SK-N-SH (cell line): ENCODE measurements at regions not wholly inside any gene's neighbourhood (a gene's known extent, or its start where the extent isn't known, plus 50 kb on each side); places are given as distances from the start of the nearest gene placed in this dataset.

Experiments
- CTCF ChIA-PET: fragments of 300-600, 350-600 bp; formaldehyde crosslinking; extraction: SDS; loops from one replicate; lab custom pipeline; 2021; lab: Yijun Ruan, JAX
- POLR2A ChIA-PET: fragments of 350-600 bp; sonication (Branson Sonifier 250); formaldehyde crosslinking; extraction: SDS; loops from one replicate; lab custom pipeline; 2020; ENCODE audit warnings: antibody characterized with exemption, inconsistent platforms; lab: Yijun Ruan, JAX
- DNase-seq: peaks from one replicate; pipeline ENCODE4 v3.0.0; 2012
- H2AFZ ChIP-seq: fragments of 200-600 bp; sonication (generic); 2 replicates; pipeline ENCODE4 v1.8.1; 2016; ENCODE audit warnings: antibody characterized with exemption, mild to moderate bottlenecking, low read depth
- H3F3A ChIP-seq: fragments of 200-600 bp; sonication (generic); replicated peaks from 2 replicates; pipeline ENCODE3; 2016; ENCODE audit warnings: antibody characterized with exemption, mild to moderate bottlenecking; ENCODE audit not compliant: insufficient read depth
- H3K27ac ChIP-seq, 2 experiments: fragments of 200-500 bp in 1 of 2; fragments of 200-600 bp in 1 of 2; sonication (Bioruptor generic) in 1 of 2; sonication (generic), shearing (Covaris generic) in 1 of 2; 2 replicates each; pipeline versions ENCODE4 v1.5.1 to v1.6.1; 2014 to 2016; ENCODE audit warnings: low read depth in 2 of 2, inconsistent platforms in 1 of 2, low read length in 1 of 2, mild to moderate bottlenecking in 1 of 2, mixed read lengths in 1 of 2
- H3K27me3 ChIP-seq: fragments of 200-600 bp; sonication (generic), shearing (Covaris generic); 2 replicates; pipeline ENCODE4 v1.6.1; 2016; ENCODE audit warnings: mixed run types; ENCODE audit not compliant: insufficient read depth
- H3K36me3 ChIP-seq, 2 experiments: fragments of 200-500 bp in 1 of 2; fragments of 200-600 bp in 1 of 2; sonication (Bioruptor generic) in 1 of 2; sonication (generic) in 1 of 2; replicated peaks in 1 of 2; 2 replicates each; pipeline versions ENCODE3 to v1.5.1; 2014 to 2016; ENCODE audit warnings: low read length in 1 of 2, mild to moderate bottlenecking in 1 of 2; ENCODE audit not compliant: insufficient read depth in 2 of 2, control insufficient read depth in 1 of 2
- H3K4me1 ChIP-seq, 2 experiments: fragments of 200-500 bp in 1 of 2; fragments of 200-600 bp in 1 of 2; sonication (Bioruptor generic) in 1 of 2; sonication (generic), shearing (Covaris generic) in 1 of 2; 2 replicates each; pipeline versions ENCODE4 v1.5.1 to v1.6.1; 2014 to 2016; ENCODE audit warnings: low read depth in 1 of 2, low read length in 1 of 2, mixed run types in 1 of 2; ENCODE audit not compliant: insufficient read depth in 2 of 2, control insufficient read depth in 1 of 2
- H3K4me2 ChIP-seq: fragments of 200-600 bp; sonication (generic), shearing (Covaris generic); 2 replicates; pipeline ENCODE4 v1.6.1; 2017; ENCODE audit warnings: mixed run types
- H3K4me3 ChIP-seq, 2 experiments: fragments of 200-500 bp in 1 of 2; fragments of 200-600 bp in 1 of 2; sonication (Bioruptor generic) in 1 of 2; sonication (generic), shearing (Covaris generic) in 1 of 2; 2 replicates each; pipeline versions ENCODE4 v1.5.1 to v1.8.1; 2014 to 2016; ENCODE audit warnings: low read depth in 2 of 2, inconsistent platforms in 1 of 2, low read length in 1 of 2, mild to moderate bottlenecking in 1 of 2, mixed read lengths in 1 of 2, moderate library complexity in 1 of 2
- H3K79me2 ChIP-seq: fragments of 200-600 bp; sonication (generic); 2 replicates; pipeline ENCODE4 v1.8.1; 2017; ENCODE audit warnings: mild to moderate bottlenecking; ENCODE audit not compliant: insufficient read depth
- H3K9ac ChIP-seq: fragments of 200-600 bp; sonication (generic); 2 replicates; pipeline ENCODE4 v1.6.1; 2017; ENCODE audit warnings: mixed run types
- H3K9me2 ChIP-seq: fragments of 200-600 bp; sonication (generic); 2 replicates; pipeline ENCODE4 v1.6.1; 2017; ENCODE audit warnings: mixed run types
- H3K9me3 ChIP-seq: fragments of 200-600 bp; sonication (generic); 2 replicates; pipeline ENCODE4 v1.6.1; 2017; ENCODE audit warnings: mixed run types, mild to moderate bottlenecking, moderate library complexity
- H4K20me1 ChIP-seq: fragments of 200-600 bp; sonication (generic); 2 replicates; pipeline ENCODE4 v1.6.1; 2017; ENCODE audit warnings: mild to moderate bottlenecking, mixed run types; ENCODE audit not compliant: insufficient read depth
- CHD2 ChIP-seq: fragments of 150-350 bp; IDR thresholded peaks from 2 replicates; pipeline ENCODE4 v1.6.1; 2018; ENCODE audit warnings: low read length; ENCODE audit not compliant: partially characterized antibody
- CTCF ChIP-seq: fragments of 200-600 bp; sonication (generic); IDR thresholded peaks from 2 replicates; pipeline ENCODE4 v1.6.1; 2017; ENCODE audit warnings: antibody characterized with exemption, mild to moderate bottlenecking, moderate library complexity
- GATA2 ChIP-seq: sonication (generic); formaldehyde crosslinking; IDR thresholded peaks from 2 replicates; pipeline ENCODE4 v1.5.0; 2020; ENCODE audit warnings: mild to moderate bottlenecking, missing genetic modification reagents
- RXRA ChIP-seq: IDR thresholded peaks from 2 replicates; pipeline ENCODE4 v1.4.0; 2012; ENCODE audit warnings: low read depth, mild to moderate bottlenecking, borderline replicate concordance
- TAF1 ChIP-seq: IDR thresholded peaks from 2 replicates; pipeline ENCODE4 v1.6.1; 2012; ENCODE audit warnings: low read depth, mild to moderate bottlenecking, low read length, moderate library complexity, borderline replicate concordance
- TCF12 ChIP-seq: IDR thresholded peaks from 2 replicates; pipeline ENCODE4 v1.4.0; 2012
- WGBS: methylation state at CpG from one replicate; pipeline ENCODE4 v1.1.6; 2017; ENCODE audit warnings: low lambda C conversion rate; 5-methylcytosine and 5-hydroxymethylcytosine counted together

- TF ChIP-seq CTCF = no peak
- no peak for TF ChIP-seq GATA2 (CRISPR knock-in tag)
- TF ChIP-seq TCF12 = no peak
- TF ChIP-seq CHD2 = no peak
- TF ChIP-seq RXRA = no peak
Measured at GRCh38 chr15:99511866-99512661, 53.7 kb upstream of the MEF2A start (continued).

- POLR2A ChIA-PET = no interaction called here
- no peaks in the 10 kb centered on the region for H4K20me1 ChIP-seq
Measured at GRCh38 chr15:99514306-99514705, 51.5 kb upstream of the MEF2A start.

More at GRCh38 chr15:99514306-99514705, 51.5 kb upstream of the MEF2A start:
- WGBS = 72% methylated on average over 5 of the region's 5 CpGs
- H3K36me3 ChIP-seq = no peaks in the 10 kb centered on the region
- H3K4me2 ChIP-seq = no peak overlapping the region
- no peaks in the 10 kb centered on the region for H3K9me2 ChIP-seq
- H3K27me3 ChIP-seq = no peaks in the 10 kb centered on the region
- H3K27ac ChIP-seq = no peak overlapping the region
- H3K9me3 ChIP-seq = no peaks in the 10 kb centered on the region
- no peaks in the 10 kb centered on the region for H3F3A ChIP-seq
- CTCF ChIA-PET = no interaction called here
- no peaks in the 10 kb centered on the region for H3K4me1 ChIP-seq
- no peak for TF ChIP-seq TAF1
- H3K4me3 ChIP-seq = no peak overlapping the region
- DNase-seq = no peak
- H2AFZ ChIP-seq = no peak overlapping the region
- no peak overlapping the region for H3K9ac ChIP-seq
- no peaks in the 10 kb centered on the region for H3K79me2 ChIP-seq
